ENCODE measurements at regions not wholly inside any gene's neighbourhood (a gene's known extent, or its start where the extent isn't known, plus 50 kb on each side); places are given as distances from the start of the nearest gene placed in this dataset.

GRCh38 chr11:134682577-134682976 lies 270.5 kb upstream of the B3GAT1 start:
- Histone ChIP-seq H3K79me2 (no peaks in the 10 kb centered on the region), H3K4me1 (no peaks in the 10 kb centered on the region), H3K4me3 (ENCODE audit: low read depth, low read length) (no peak overlapping the region), H3K27me3 (ENCODE audit: control insufficient read depth, insufficient read depth, low read length) (no peaks in the 10 kb centered on the region), H3K4me2 (ENCODE audit: low read length) (no peak overlapping the region), H3K36me3 (ENCODE audit: control insufficient read depth, insufficient read depth, low read length) (no peaks in the 10 kb centered on the region), H2AFZ (no peak overlapping the region), H3K9me3 (ENCODE audit: control insufficient read depth, low read length) (no peaks in the 10 kb centered on the region), H3K9ac (no peak overlapping the region), H3K27ac (no peak overlapping the region)
- TF ChIP-seq CTCF (IDR thresholded peaks at IDR 0.05), result no peak

- H2AFZ ChIP-seq, result no peak overlapping the region
- H3K9ac ChIP-seq, result no peak overlapping the region
- H3K27me3 ChIP-seq (ENCODE audit: control insufficient read depth, insufficient read depth, low read length), result no peaks in the 10 kb centered on the region
- no peak overlapping the region for H3K4me3 ChIP-seq (ENCODE audit: low read depth, low read length)
- no peak for TF ChIP-seq CTCF (IDR thresholded peaks at IDR 0.05)
- H3K79me2 ChIP-seq, result no peaks in the 10 kb centered on the region
- H3K4me1 ChIP-seq, result no peaks in the 10 kb centered on the region
- H3K36me3 ChIP-seq (ENCODE audit: control insufficient read depth, insufficient read depth, low read length), result no peaks in the 10 kb centered on the region
- H3K4me2 ChIP-seq (ENCODE audit: low read length), result no peak overlapping the region
- no peaks in the 10 kb centered on the region for H3K9me3 ChIP-seq (ENCODE audit: control insufficient read depth, low read length)
- H3K27ac ChIP-seq, result no peak overlapping the region
These were observed 267.6 kb upstream of the B3GAT1 start for GRCh38 chr11:134679592-134679991.

- no peaks in the 10 kb centered on the region for H3K79me2 ChIP-seq
- no peaks in the 10 kb centered on the region for H3K9me3 ChIP-seq (ENCODE audit: control insufficient read depth, low read length)
- H3K4me2 ChIP-seq (ENCODE audit: low read length), result no peak overlapping the region
- no peak overlapping the region for H3K4me3 ChIP-seq (ENCODE audit: low read depth, low read length)
- H3K27me3 ChIP-seq (ENCODE audit: control insufficient read depth, insufficient read depth, low read length), result no peaks in the 10 kb centered on the region
- no peaks in the 10 kb centered on the region for H3K36me3 ChIP-seq (ENCODE audit: control insufficient read depth, insufficient read depth, low read length)
- H3K4me1 ChIP-seq, result no peaks in the 10 kb centered on the region
- H3K9ac ChIP-seq, result no peak overlapping the region
- no peak for TF ChIP-seq CTCF (IDR thresholded peaks at IDR 0.05)
- no peak overlapping the region for H3K27ac ChIP-seq
- H2AFZ ChIP-seq, result no peak overlapping the region
These were observed 266.7 kb upstream of the B3GAT1 start for GRCh38 chr11:134678744-134679143.

- no peaks in the 10 kb centered on the region for H3K4me1 ChIP-seq
- TF ChIP-seq CTCF (IDR thresholded peaks at IDR 0.05), result no peak
These were observed 266.0 kb upstream of the B3GAT1 start for GRCh38 chr11:134677891-134678551.

GRCh38 chr11:134677397-134677822 lies 265.4 kb upstream of the B3GAT1 start:
- no peaks in the 10 kb centered on the region for H3K79me2 ChIP-seq
- no peak overlapping the region for H3K27ac ChIP-seq
- H3K9me3 ChIP-seq (ENCODE audit: control insufficient read depth, low read length), result no peaks in the 10 kb centered on the region
- H3K4me2 ChIP-seq (ENCODE audit: low read length), result no peak overlapping the region
- H3K9ac ChIP-seq, result no peak overlapping the region
- no peaks in the 10 kb centered on the region for H3K27me3 ChIP-seq (ENCODE audit: control insufficient read depth, insufficient read depth, low read length)
- H2AFZ ChIP-seq, result no peak overlapping the region
- no peaks in the 10 kb centered on the region for H3K36me3 ChIP-seq (ENCODE audit: control insufficient read depth, insufficient read depth, low read length)
- H3K4me1 ChIP-seq, result no peaks in the 10 kb centered on the region
- no peak for TF ChIP-seq CTCF (IDR thresholded peaks at IDR 0.05)
- H3K4me3 ChIP-seq (ENCODE audit: low read depth, low read length), result no peak overlapping the region

More at GRCh38 chr11:134677891-134678551, 266.0 kb upstream of the B3GAT1 start:
- Histone ChIP-seq H3K4me2 (ENCODE audit: low read length) (no peak overlapping the region), H3K4me3 (ENCODE audit: low read depth, low read length) (no peak overlapping the region), H3K27me3 (ENCODE audit: control insufficient read depth, insufficient read depth, low read length) (no peaks in the 10 kb centered on the region), H3K9me3 (ENCODE audit: control insufficient read depth, low read length) (no peaks in the 10 kb centered on the region), H2AFZ (no peak overlapping the region), H3K79me2 (no peaks in the 10 kb centered on the region), H3K9ac (no peak overlapping the region), H3K27ac (no peak overlapping the region), H3K36me3 (ENCODE audit: control insufficient read depth, insufficient read depth, low read length) (no peaks in the 10 kb centered on the region)

All from parathyroid adenoma (tissue), 2 donors.